ENCODE measurements at regions not wholly inside any gene's neighbourhood (a gene's known extent, or its start where the extent isn't known, plus 50 kb on each side); places are given as distances from the start of the nearest gene placed in this dataset.

DNA sequence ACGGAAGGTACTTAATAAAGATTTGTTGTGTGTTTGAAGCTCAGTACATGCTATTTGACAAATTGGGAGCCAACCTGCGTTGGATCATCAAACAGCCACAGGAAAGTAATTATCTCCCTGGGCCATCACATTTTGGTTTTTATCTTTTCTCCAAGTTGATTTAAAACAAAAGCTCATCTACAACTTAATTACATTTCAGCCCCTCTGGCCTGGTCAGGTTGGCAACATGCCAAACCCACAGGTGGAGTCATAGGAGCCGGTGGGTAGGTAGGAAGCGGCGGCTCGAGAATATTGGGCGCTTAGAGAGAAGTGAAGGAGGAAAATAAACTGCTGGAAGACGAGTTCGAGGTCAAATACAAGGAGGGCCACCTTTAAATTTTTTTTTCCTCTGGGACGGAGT, 64.9 kb upstream of the FANCC start:
- TF ChIP-seq, protein P1, sequence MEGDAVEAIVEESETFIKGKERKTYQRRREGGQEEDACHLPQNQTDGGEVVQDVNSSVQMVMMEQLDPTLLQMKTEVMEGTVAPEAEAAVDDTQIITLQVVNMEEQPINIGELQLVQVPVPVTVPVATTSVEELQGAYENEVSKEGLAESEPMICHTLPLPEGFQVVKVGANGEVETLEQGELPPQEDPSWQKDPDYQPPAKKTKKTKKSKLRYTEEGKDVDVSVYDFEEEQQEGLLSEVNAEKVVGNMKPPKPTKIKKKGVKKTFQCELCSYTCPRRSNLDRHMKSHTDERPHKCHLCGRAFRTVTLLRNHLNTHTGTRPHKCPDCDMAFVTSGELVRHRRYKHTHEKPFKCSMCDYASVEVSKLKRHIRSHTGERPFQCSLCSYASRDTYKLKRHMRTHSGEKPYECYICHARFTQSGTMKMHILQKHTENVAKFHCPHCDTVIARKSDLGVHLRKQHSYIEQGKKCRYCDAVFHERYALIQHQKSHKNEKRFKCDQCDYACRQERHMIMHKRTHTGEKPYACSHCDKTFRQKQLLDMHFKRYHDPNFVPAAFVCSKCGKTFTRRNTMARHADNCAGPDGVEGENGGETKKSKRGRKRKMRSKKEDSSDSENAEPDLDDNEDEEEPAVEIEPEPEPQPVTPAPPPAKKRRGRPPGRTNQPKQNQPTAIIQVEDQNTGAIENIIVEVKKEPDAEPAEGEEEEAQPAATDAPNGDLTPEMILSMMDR (IDR thresholded peaks at IDR 0.05; ENCODE audit: poor library complexity), result no peak
- no peak for TF ChIP-seq EZH2phosphoT487 (IDR thresholded peaks at IDR 0.05; ENCODE audit: low read depth, severe bottlenecking, unreplicated experiment)
- no peak for TF ChIP-seq EZH2 (IDR thresholded peaks at IDR 0.05; ENCODE audit: borderline replicate concordance)
